MV-4-11 (cell line): ENCODE measurements at regions not wholly inside any gene's neighbourhood (a gene's known extent, or its start where the extent isn't known, plus 50 kb on each side); places are given as distances from the start of the nearest gene placed in this dataset.

Source experiments
- DNase-seq: peaks from one replicate; lab custom pipeline; 2025; lab: John Stamatoyannopoulos, UW

- DNase-seq: no peak
Observed at GRCh38 chr5:2291146-2291840, 408.6 kb upstream of the IRX4 start.

- DNase-seq: no peak
Observed at GRCh38 chr5:2289380-2289779, 406.7 kb upstream of the IRX4 start.

GRCh38 chr5:2288968-2289367 is 406.2 kb upstream of the IRX4 start:
- DNase-seq: no peak

GRCh38 chr5:2288466-2288865 is 405.7 kb upstream of the IRX4 start:
- DNase-seq: no peak

GRCh38 chr5:2286250-2286649 is 403.5 kb upstream of the IRX4 start:
- no peak for DNase-seq

- DNase-seq: no peak
Observed at GRCh38 chr5:2284678-2285077, 402.0 kb upstream of the IRX4 start.

DNA sequence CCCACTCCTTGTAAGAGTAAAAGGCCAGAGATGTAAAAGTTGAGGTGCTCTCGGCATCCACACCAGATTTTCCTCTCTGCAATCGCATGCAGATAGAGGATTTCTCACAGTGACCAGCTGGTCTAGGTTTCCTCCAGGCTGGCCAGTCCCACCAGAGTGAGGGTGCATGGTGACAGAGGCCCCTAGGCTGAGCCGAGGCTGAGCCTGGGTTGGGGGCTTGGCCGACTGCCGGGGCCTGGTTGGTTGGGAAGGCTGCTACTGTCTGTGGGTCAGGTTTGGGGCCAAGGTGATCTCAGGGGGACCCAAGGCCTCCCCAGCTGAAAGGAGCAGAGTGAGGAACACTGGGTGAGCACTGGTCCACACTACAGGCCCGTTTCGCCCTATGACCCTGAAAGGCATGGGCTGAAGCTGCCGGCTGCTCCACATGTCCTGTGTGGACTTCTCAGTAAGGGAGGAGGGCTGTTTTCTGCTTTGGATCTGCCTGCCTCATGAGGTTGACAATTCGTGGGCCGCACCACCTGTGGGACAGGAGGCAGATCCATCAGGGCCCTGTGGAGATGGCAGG is 400.8 kb upstream of the IRX4 start:
- DNase-seq: no peak

GRCh38 chr5:2282893-2283292 is 400.2 kb upstream of the IRX4 start:
- no peak for DNase-seq

DNA sequence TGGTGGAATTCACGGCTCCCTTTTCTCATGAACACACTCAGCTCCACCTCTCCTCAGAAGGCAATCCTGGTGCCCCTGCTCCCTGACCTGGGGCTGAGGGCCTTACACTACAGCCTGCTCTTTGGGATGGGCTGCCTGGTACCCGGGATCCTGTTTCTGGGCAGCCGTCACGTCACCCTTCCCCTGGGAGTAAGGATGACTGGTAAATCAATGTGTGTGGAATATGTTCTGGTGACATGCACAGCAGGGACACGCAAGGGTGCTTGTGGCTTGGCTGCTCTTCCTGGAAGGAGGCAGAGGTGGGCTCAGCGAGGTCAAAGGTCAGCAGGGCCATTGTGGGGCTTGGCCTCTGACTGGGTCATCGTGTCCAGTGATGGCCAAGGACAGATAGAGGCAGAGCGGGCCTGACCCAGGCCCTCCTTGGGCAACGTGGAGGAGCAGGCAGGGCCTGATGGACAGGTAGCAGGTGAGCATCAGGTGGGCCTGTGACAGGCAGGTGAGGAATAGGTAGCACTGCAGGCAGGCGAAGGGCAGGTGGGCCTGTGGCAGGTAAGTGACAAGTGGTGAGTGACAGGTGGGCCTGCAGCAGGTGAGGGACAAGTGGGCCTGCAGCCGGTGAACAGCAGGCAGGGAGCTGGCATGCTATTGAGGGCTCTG is 399.4 kb upstream of the IRX4 start:
- DNase-seq: no peak

DNA sequence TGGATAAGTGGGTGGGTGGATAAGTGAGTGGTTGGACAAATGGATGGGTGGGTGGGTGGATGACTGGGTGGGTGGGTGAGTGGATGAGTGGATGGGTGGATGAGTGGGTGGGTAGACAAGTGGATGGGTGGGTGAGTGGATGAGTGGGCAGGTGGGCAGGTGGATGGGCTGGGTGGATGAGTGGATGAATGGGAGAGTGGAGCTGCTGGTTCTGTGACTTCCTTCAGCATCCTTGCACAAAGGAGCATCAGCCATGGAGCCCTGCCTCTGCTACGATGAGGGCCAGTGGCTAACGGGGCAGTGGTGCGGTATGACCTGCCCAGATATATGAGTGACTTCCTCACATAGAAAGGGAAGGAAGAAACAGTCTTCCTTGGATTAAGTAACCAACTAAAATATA is 398.7 kb upstream of the IRX4 start:
- DNase-seq: no peak

DNA sequence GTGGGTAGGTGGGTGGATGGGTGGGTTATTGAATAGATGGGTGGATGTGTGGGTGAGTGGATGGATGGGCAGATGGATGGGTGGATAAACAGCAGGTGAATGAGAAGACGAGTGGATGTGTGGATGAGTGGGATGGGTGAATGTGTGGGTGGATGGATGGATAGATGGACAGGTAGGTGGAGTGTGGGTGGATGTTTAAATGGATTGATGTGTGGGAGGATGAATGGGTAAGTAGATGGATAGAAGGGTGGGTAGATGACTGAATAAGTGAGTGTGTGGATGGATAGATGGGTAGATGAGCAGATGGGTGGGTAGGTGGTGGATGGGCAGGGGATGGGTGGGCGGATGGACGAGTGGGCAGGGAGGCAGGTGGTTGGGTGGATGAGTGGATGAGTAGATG is 397.6 kb upstream of the IRX4 start:
- no peak for DNase-seq

- no peak for DNase-seq
Observed at GRCh38 chr5:2278825-2279456, 396.2 kb upstream of the IRX4 start.

- no peak for DNase-seq
Observed at GRCh38 chr5:2277886-2278285, 395.2 kb upstream of the IRX4 start.

GRCh38 chr5:2276101-2276500 is 393.4 kb upstream of the IRX4 start:
- DNase-seq: no peak

GRCh38 chr5:2272755-2273154 is 390.0 kb upstream of the IRX4 start:
- DNase-seq: no peak

DNA sequence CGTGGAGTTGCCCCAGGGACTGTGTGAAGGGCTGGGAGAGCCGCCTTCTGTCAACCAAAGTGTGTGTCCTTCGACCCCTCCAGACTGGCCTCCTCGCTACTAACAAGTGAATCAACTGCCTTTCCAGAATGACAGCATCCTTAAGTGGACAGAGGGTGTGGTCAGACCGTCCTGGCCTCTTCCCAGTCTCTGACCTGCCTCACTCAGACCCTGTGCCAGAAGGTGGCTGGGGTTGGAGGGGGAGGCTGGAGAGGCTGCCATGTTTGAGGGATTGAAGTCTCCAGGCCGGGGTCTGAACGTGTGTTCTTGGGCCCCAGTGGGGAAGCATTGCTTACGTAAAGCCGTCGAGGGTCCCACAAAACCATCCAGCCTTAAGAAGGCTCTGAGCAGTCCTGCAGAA is 389.3 kb upstream of the IRX4 start:
- DNase-seq: no peak

DNA sequence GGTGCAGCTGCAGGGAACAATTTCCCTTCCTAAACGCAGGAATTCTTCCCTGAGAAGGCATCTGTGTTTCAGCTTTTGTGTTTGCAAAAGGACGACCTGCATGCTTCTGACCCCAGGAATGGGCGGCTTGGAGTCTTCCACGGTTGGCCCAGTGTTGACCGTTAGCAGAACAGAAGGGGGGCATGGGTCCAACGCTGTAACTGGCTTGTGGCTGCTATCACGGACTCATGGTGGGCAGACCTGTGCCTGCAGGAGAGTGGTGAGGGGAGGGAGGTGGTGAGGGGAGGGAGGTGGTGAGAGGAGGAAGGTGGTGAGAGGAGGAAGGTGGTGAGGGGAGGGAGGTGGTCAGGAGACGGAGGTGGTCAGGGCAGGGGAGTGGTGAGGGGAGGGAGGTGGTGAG is 388.6 kb upstream of the IRX4 start:
- DNase-seq: no peak

- no peak for DNase-seq
Observed at GRCh38 chr5:2270467-2270866, 387.7 kb upstream of the IRX4 start.

- no peak for DNase-seq
Observed at GRCh38 chr5:2269656-2270055, 386.9 kb upstream of the IRX4 start.

DNA sequence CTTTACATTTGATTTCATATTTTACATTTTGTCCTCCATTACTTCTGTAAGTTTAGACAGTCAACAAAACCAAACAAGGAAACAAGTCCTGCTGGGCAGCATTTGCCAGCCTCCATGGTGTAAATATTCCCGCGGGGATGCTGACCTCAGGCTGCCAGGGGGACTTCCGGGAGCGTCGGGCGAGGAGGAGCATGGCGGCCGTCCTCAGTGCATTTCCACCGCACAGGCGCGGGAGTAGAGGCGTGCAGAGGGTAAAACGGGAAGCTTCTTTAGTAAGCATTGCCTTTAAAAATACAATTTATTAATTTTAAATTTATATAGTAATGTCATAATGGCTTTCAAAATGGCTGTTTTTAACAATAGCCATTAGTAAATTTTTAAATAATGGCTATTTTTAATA is 385.3 kb upstream of the IRX4 start:
- DNase-seq: no peak

- DNase-seq: no peak
Observed at GRCh38 chr5:2266641-2267240, 384.0 kb upstream of the IRX4 start.

- no peak for DNase-seq
Observed at GRCh38 chr5:2265341-2265740, 382.6 kb upstream of the IRX4 start.

GRCh38 chr5:2263763-2264162 is 381.0 kb upstream of the IRX4 start:
- no peak for DNase-seq
